Keratinocyte (primary cell): ENCODE measurements at regions not wholly inside any gene's neighbourhood (a gene's known extent, or its start where the extent isn't known, plus 50 kb on each side); places are given as distances from the start of the nearest gene placed in this dataset.

Experiments
- DNase-seq: peaks from one replicate; pipeline ENCODE4 v3.0.0-alpha.2; 2011; ENCODE audit warnings: low read depth, missing footprints, low spot score
- FAIRE-seq: peaks from 2 replicates; lab custom pipeline; 2011; peaks lifted over from hg19 to GRCh38; lab: Jason Lieb, UNC
- H2AFZ ChIP-seq: 2 replicates; pipeline ENCODE4 v1.6.0; 2012; ENCODE audit warnings: low read length, control low read depth, inconsistent platforms; ENCODE audit not compliant: control insufficient read depth
- H3K27ac ChIP-seq: 2 replicates; pipeline ENCODE4 v1.5.1; 2011; ENCODE audit warnings: low read length; ENCODE audit not compliant: control insufficient read depth, insufficient read depth
- H3K27me3 ChIP-seq: 3 replicates; pipeline ENCODE4 v1.6.0; 2011; ENCODE audit warnings: low read length; ENCODE audit not compliant: control insufficient read depth, insufficient read depth; ENCODE audit errors: extremely low read depth
- H3K36me3 ChIP-seq, 2 experiments: 2 replicates in 1 of 2; 3 replicates in 1 of 2; pipeline ENCODE4 v1.5.1; 2011; ENCODE audit warnings: low read length in 2 of 2, mild to moderate bottlenecking in 1 of 2; ENCODE audit not compliant: control insufficient read depth in 2 of 2, insufficient read depth in 2 of 2; ENCODE audit errors: extremely low read depth in 1 of 2
- H3K4me1 ChIP-seq: 3 replicates; pipeline ENCODE4 v1.5.1; 2011; ENCODE audit warnings: low read length; ENCODE audit not compliant: control insufficient read depth, insufficient read depth; ENCODE audit errors: extremely low read depth
- H3K4me2 ChIP-seq: 3 replicates; pipeline ENCODE4 v1.6.0; 2011; ENCODE audit warnings: low read depth, low read length; ENCODE audit not compliant: control insufficient read depth, insufficient read depth; ENCODE audit errors: extremely low read depth
- H3K4me3 ChIP-seq, 3 experiments: fragments of 200-600 bp in 1 of 3; sonication (generic) in 1 of 3; 2 replicates in 2 of 3; 3 replicates in 1 of 3; pipeline ENCODE4 v1.5.1; 2011 to 2016; ENCODE audit warnings: low read length in 3 of 3, mild to moderate bottlenecking in 3 of 3, control low read depth in 2 of 3, inconsistent platforms in 1 of 3, low read depth in 1 of 3, mixed read lengths in 1 of 3, mixed run types in 1 of 3, moderate library complexity in 1 of 3; ENCODE audit not compliant: control insufficient read depth in 2 of 3, insufficient read depth in 2 of 3; ENCODE audit errors: extremely low read depth in 1 of 3
- H3K79me2 ChIP-seq: 2 replicates; pipeline ENCODE4 v1.6.0; 2012; ENCODE audit warnings: low read length; ENCODE audit not compliant: control insufficient read depth, insufficient read depth
- H3K9ac ChIP-seq: 3 replicates; pipeline ENCODE4 v1.6.0; 2011; ENCODE audit warnings: low read length; ENCODE audit not compliant: control insufficient read depth, insufficient read depth; ENCODE audit errors: extremely low read depth
- H3K9me1 ChIP-seq: 3 replicates; pipeline ENCODE4 v1.6.0; 2011; ENCODE audit warnings: low read length; ENCODE audit not compliant: control insufficient read depth, insufficient read depth; ENCODE audit errors: extremely low read depth
- H3K9me3 ChIP-seq: 2 replicates; pipeline ENCODE4 v1.5.1; 2012; ENCODE audit warnings: low read depth, low read length; ENCODE audit not compliant: control insufficient read depth
- H4K20me1 ChIP-seq: 3 replicates; pipeline ENCODE4 v1.6.0; 2011; ENCODE audit warnings: low read length; ENCODE audit not compliant: control insufficient read depth, insufficient read depth; ENCODE audit errors: extremely low read depth
- CTCF ChIP-seq, 3 experiments: IDR thresholded peaks in 1 of 3; conservative IDR thresholded peaks in 1 of 3; optimal IDR thresholded peaks in 1 of 3; 2 replicates in 2 of 3; 3 replicates in 1 of 3; pipeline versions ENCODE3 to v1.5.1; 2011; ENCODE audit warnings: low read length in 3 of 3, mild to moderate bottlenecking in 3 of 3, moderate library complexity in 2 of 3, control low read depth in 1 of 3, inconsistent platforms in 1 of 3; ENCODE audit not compliant: insufficient read depth in 2 of 3; ENCODE audit errors: extremely low read depth in 1 of 3
- EZH2 ChIP-seq: IDR thresholded peaks from one replicate; pipeline ENCODE4 v1.6.1; 2012; ENCODE audit warnings: inconsistent platforms, mild to moderate bottlenecking, low read length, moderate library complexity
- dilution Hi-C: fragments of 300-500 bp; cut with MboI; formaldehyde crosslinking; loops from one replicate; pipeline ENCODE4 v1.7.0; 2020; ENCODE audit warnings: low sequenced_read_pairs; ENCODE audit not compliant: extremely low pct_ligation_motif_present

- Histone ChIP-seq H3K4me2 (no peak overlapping the region), H3K36me3 (no peaks in the 10 kb centered on the region), H3K79me2 (no peaks in the 10 kb centered on the region), H3K27ac (no peak overlapping the region), H3K4me3 (no peak overlapping the region), H3K27me3 (no peaks in the 10 kb centered on the region), H3K9ac (no peak overlapping the region), H3K9me3 (no peaks in the 10 kb centered on the region), H2AFZ (no peak overlapping the region), H3K9me1 (no peaks in the 10 kb centered on the region), H4K20me1 (no peaks in the 10 kb centered on the region), H3K4me1 (peaks cover 35% of the 10 kb centered on the region)
- no peak for DNase-seq
- no peak for FAIRE-seq
- TF ChIP-seq CTCF (optimal IDR thresholded peaks at IDR 0.05 in 1 of 3, IDR thresholded peaks at IDR 0.05 in 1 of 3, conservative IDR thresholded peaks at IDR 0.05 in 1 of 3; ENCODE audit: extremely low read depth in 1 of 3, insufficient read depth in 2 of 3, low read length in 3 of 3) (no peak), EZH2 (no peak)
- dilution Hi-C loops, result no loop called here
These were observed 242.6 kb downstream of the IKZF2 start for GRCh38 chr2:212908682-212909435.

DNA sequence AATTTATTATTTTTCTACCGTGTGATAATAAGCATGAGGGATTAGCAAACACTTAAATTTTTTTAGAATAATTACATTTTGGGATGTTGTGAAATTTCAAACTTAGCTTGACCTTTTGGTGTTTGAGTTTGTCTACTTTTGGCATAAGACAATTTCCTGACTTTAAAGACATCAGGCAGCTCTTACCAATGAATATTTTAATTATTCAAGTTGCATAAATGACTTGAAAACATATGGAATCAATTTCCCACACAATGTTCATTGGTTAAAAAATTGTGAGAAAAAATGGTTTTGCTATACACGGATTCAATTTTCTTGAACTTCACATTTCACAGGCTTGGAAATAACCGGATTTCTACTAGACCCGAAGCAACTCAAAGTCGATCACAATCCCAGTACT lies 243.4 kb downstream of the IKZF2 start:
- no peak overlapping the region for H3K4me3 ChIP-seq
- no peak overlapping the region for H3K9ac ChIP-seq
- FAIRE-seq (no peak), DNase-seq (no peak)
- H3K36me3 ChIP-seq, result no peaks in the 10 kb centered on the region
- dilution Hi-C loops, result no loop called here
- no peak overlapping the region for H3K4me2 ChIP-seq
- no peaks in the 10 kb centered on the region for H3K79me2 ChIP-seq
- TF ChIP-seq EZH2 (no peak), CTCF (optimal IDR thresholded peaks at IDR 0.05 in 1 of 3, IDR thresholded peaks at IDR 0.05 in 1 of 3, conservative IDR thresholded peaks at IDR 0.05 in 1 of 3; ENCODE audit: extremely low read depth in 1 of 3, insufficient read depth in 2 of 3, low read length in 3 of 3) (no peak)
- H3K27ac ChIP-seq, result no peak overlapping the region
- H3K4me1 ChIP-seq, result peaks cover 34% of the 10 kb centered on the region
- no peaks in the 10 kb centered on the region for H3K27me3 ChIP-seq
- H3K9me3 ChIP-seq, result no peaks in the 10 kb centered on the region
- no peak overlapping the region for H2AFZ ChIP-seq
- H4K20me1 ChIP-seq, result no peaks in the 10 kb centered on the region
- no peaks in the 10 kb centered on the region for H3K9me1 ChIP-seq
